Thyroid gland (tissue), 4 donors: ENCODE measurements at regions not wholly inside any gene's neighbourhood (a gene's known extent, or its start where the extent isn't known, plus 50 kb on each side); places are given as distances from the start of the nearest gene placed in this dataset.

Experiments used
- DNase-seq, 2 donors: peaks; one replicate each; pipeline ENCODE4 v3.0.0-alpha.2; 2019
- H3K27ac ChIP-seq, 3 donors: fragments of 200-600 bp; sonication (generic); 1 replicate in 2 of 3; 2 replicates in 1 of 3; pipeline ENCODE4 v1.5.1; 2016 to 2019; ENCODE audit warnings: mild to moderate bottlenecking in 1 of 3, moderate library complexity in 1 of 3
- H3K27me3 ChIP-seq: fragments of 200-600 bp; sonication (generic); one replicate; pipeline ENCODE4 v1.5.1; 2019
- H3K36me3 ChIP-seq, 2 donors: fragments of 200-600 bp; sonication (generic); one replicate each; pipeline ENCODE4 v1.5.1; 2016 to 2019
- H3K4me1 ChIP-seq, 2 donors: fragments of 200-600 bp; sonication (generic); one replicate each; pipeline ENCODE4 v1.5.1; 2017 to 2019
- H3K4me3 ChIP-seq, 3 donors: fragments of 200-600 bp; sonication (generic); replicated peaks in 1 of 3; 1 replicate in 2 of 3; 2 replicates in 1 of 3; pipeline ENCODE4 v1.5.1; 2016; ENCODE audit warnings: mild to moderate bottlenecking in 1 of 3
- H3K9me3 ChIP-seq: fragments of 200-600 bp; sonication (generic); one replicate; pipeline ENCODE4 v1.5.1; 2017
- CTCF ChIP-seq, 6 experiments: fragments of 200-600 bp in 3 of 6; fragments of 450-650 bp in 3 of 6; sonication (generic) in 3 of 6; IDR thresholded peaks; one replicate each; pipeline ENCODE4 v1.5.1; 2016 to 2019; ENCODE audit warnings: antibody characterized with exemption in 6 of 6, mild to moderate bottlenecking in 2 of 6, inconsistent platforms in 1 of 6, moderate library complexity in 1 of 6
- POLR2A ChIP-seq, 2 donors: fragments of 450-650 bp; IDR thresholded peaks; one replicate each; pipeline ENCODE4 v1.6.1; 2017; ENCODE audit warnings: antibody characterized with exemption in 2 of 2, mild to moderate bottlenecking in 2 of 2, moderate library complexity in 1 of 2
- WGBS, 2 donors: methylation state at CpG; one replicate each; pipeline ENCODE4 v1.1.5; 2017; 5-methylcytosine and 5-hydroxymethylcytosine counted together
- intact Hi-C: fragments of 100-400 bp; cut with DNase I; formaldehyde crosslinking; loops from one replicate; pipeline ENCODE4 v1.15.1; 2023

- TF ChIP-seq CTCF (IDR thresholded peaks at IDR 0.05) (no peak), POLR2A (IDR thresholded peaks at IDR 0.05) (no peak)
- H3K36me3 ChIP-seq, result no peaks in the 10 kb centered on the region
These were observed 180.2 kb downstream of the SEMA6D start for GRCh38 chr15:47897525-47897924.

GRCh38 chr15:47900751-47901150 lies 183.4 kb downstream of the SEMA6D start:
- Histone ChIP-seq H3K9me3 (no peaks in the 10 kb centered on the region), H3K27me3 (no peaks in the 10 kb centered on the region), H3K4me1 (no peaks in the 10 kb centered on the region), H3K36me3 (no peaks in the 10 kb centered on the region), H3K27ac (no peak overlapping the region), H3K4me3 (no peak overlapping the region)
- intact Hi-C loops, result no loop called here
- TF ChIP-seq CTCF (IDR thresholded peaks at IDR 0.05), result no peak
- no peak for TF ChIP-seq POLR2A (IDR thresholded peaks at IDR 0.05)
- WGBS, 2 donors, result 90 to 91% methylated on average over 1 of the region's 1 CpG
- no peak for DNase-seq

More at GRCh38 chr15:47897525-47897924, 180.2 kb downstream of the SEMA6D start:
- Histone ChIP-seq H3K27me3 (no peaks in the 10 kb centered on the region), H3K4me3 (no peak overlapping the region), H3K4me1 (no peaks in the 10 kb centered on the region), H3K9me3 (no peaks in the 10 kb centered on the region), H3K27ac (no peak overlapping the region)
- intact Hi-C loops, result no loop called here
- WGBS, 2 donors, result 69 to 72% methylated on average over 2 of the region's 2 CpGs
- DNase-seq, result no peak

DNA sequence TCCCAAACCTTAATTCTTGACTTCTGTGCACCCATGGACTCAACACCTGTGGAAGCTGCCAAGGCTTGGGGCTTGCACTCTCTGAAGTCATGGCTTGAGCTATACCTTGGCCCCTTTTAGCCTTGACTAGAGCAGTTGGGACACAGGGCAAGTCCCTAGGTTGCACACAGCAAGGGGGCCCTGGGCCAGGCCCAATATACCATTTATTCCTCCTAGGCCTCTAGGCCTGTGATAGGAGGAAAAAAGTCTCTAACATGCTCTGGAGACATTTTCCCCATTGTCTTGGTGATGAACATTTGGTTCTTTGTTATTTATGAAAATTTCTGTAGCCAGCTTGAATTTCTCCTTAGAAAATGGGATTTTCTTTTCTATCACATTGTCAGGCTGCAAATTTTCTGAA lies 186.1 kb downstream of the SEMA6D start:
- Histone ChIP-seq H3K4me1 (no peaks in the 10 kb centered on the region), H3K27me3 (no peaks in the 10 kb centered on the region), H3K9me3 (no peaks in the 10 kb centered on the region), H3K4me3 (no peak overlapping the region), H3K27ac (no peak overlapping the region), H3K36me3 (no peaks in the 10 kb centered on the region)
- TF ChIP-seq POLR2A (IDR thresholded peaks at IDR 0.05), result no peak
- TF ChIP-seq CTCF (IDR thresholded peaks at IDR 0.05), result no peak
- DNase-seq, result no peak
- intact Hi-C loops, result no loop called here

- no peak overlapping the region for H3K27ac ChIP-seq
These were observed 191.2 kb downstream of the SEMA6D start for GRCh38 chr15:47908486-47908885.

More at GRCh38 chr15:47908486-47908885, 191.2 kb downstream of the SEMA6D start:
- WGBS, 2 donors, result 86 to 90% methylated on average over 1 of the region's 1 CpG
- Histone ChIP-seq H3K4me3 (no peak overlapping the region), H3K4me1 (no peaks in the 10 kb centered on the region), H3K27me3 (no peaks in the 10 kb centered on the region), H3K36me3 (no peaks in the 10 kb centered on the region), H3K9me3 (no peaks in the 10 kb centered on the region)
- intact Hi-C loops, result no loop called here
- no peak for DNase-seq
- TF ChIP-seq POLR2A (IDR thresholded peaks at IDR 0.05), result no peak
- no peak for TF ChIP-seq CTCF (IDR thresholded peaks at IDR 0.05)
